KMS-11 (cell line): ENCODE measurements at regions not wholly inside any gene's neighbourhood (a gene's known extent, or its start where the extent isn't known, plus 50 kb on each side); places are given as distances from the start of the nearest gene placed in this dataset.

Experiments used
- H2AFZ ChIP-seq: fragments of 200-600 bp; sonication (generic); 2 replicates; pipeline ENCODE4 v1.6.1; 2016; ENCODE audit warnings: antibody characterized with exemption, mixed run types, low read depth
- H3K27ac ChIP-seq: fragments of 200-600 bp; sonication (generic); 2 replicates; pipeline ENCODE4 v1.6.1; 2016; ENCODE audit warnings: mild to moderate bottlenecking, mixed run types
- H3K27me3 ChIP-seq: fragments of 200-600 bp; sonication (generic); 2 replicates; pipeline ENCODE4 v1.6.1; 2017; ENCODE audit warnings: mild to moderate bottlenecking, low read depth, mixed run types, moderate library complexity; ENCODE audit not compliant: insufficient read depth
- H3K36me3 ChIP-seq: fragments of 200-600 bp; sonication (generic); 2 replicates; pipeline ENCODE4 v1.6.1; 2017; ENCODE audit warnings: mild to moderate bottlenecking, mixed run types; ENCODE audit not compliant: insufficient read depth
- H3K4me1 ChIP-seq: fragments of 200-600 bp; sonication (generic); 2 replicates; pipeline ENCODE4 v1.6.1; 2016; ENCODE audit warnings: mild to moderate bottlenecking, low read depth, mixed run types; ENCODE audit not compliant: poor library complexity, severe bottlenecking
- H3K4me2 ChIP-seq: fragments of 200-600 bp; sonication (generic); 2 replicates; pipeline ENCODE4 v1.7.0; 2016; ENCODE audit warnings: mild to moderate bottlenecking, mixed run types
- H3K4me3 ChIP-seq: fragments of 200-600 bp; sonication (generic); IDR thresholded peaks from 2 replicates; pipeline ENCODE4 v1.6.1; 2017; ENCODE audit warnings: low read depth, low read length, mixed read lengths; ENCODE audit not compliant: insufficient read depth
- H3K79me2 ChIP-seq: fragments of 200-600 bp; sonication (generic); 2 replicates; pipeline ENCODE4 v1.6.1; 2016; ENCODE audit warnings: low read depth, mixed run types; ENCODE audit not compliant: insufficient read depth
- H3K9ac ChIP-seq: fragments of 200-600 bp; sonication (generic); 2 replicates; pipeline ENCODE4 v1.6.1; 2016; ENCODE audit warnings: mild to moderate bottlenecking, mixed run types
- H4K20me1 ChIP-seq: fragments of 200-600 bp; sonication (generic); 2 replicates; pipeline ENCODE4 v1.6.1; 2016; ENCODE audit warnings: mild to moderate bottlenecking, mixed run types; ENCODE audit not compliant: insufficient read depth
- CTCF ChIP-seq: fragments of 200-600 bp; sonication (generic); conservative IDR thresholded peaks from 2 replicates; pipeline ENCODE4 v1.6.1; 2017; ENCODE audit warnings: low read depth, mild to moderate bottlenecking, antibody characterized with exemption, low read length, moderate library complexity, mixed read lengths

GRCh38 chr6:114862819-114863218 lies 520.0 kb upstream of the HS3ST5 start:
- Histone ChIP-seq H3K36me3 (no peaks in the 10 kb centered on the region), H3K27me3 (no peaks in the 10 kb centered on the region), H3K27ac (no peak overlapping the region), H3K4me2 (no peak overlapping the region), H4K20me1 (no peaks in the 10 kb centered on the region), H3K79me2 (no peaks in the 10 kb centered on the region), H3K4me1 (no peaks in the 10 kb centered on the region), H2AFZ (no peak overlapping the region), H3K9ac (no peak overlapping the region), H3K4me3 (no peak overlapping the region)
- no peak for TF ChIP-seq CTCF

- no peak overlapping the region for H3K27ac ChIP-seq
- no peak for TF ChIP-seq CTCF
- no peaks in the 10 kb centered on the region for H4K20me1 ChIP-seq
- no peak overlapping the region for H3K4me2 ChIP-seq
- H3K9ac ChIP-seq: no peak overlapping the region
- no peak overlapping the region for H3K4me3 ChIP-seq
- no peak overlapping the region for H2AFZ ChIP-seq
- H3K27me3 ChIP-seq: no peaks in the 10 kb centered on the region
- H3K36me3 ChIP-seq: no peaks in the 10 kb centered on the region
- no peaks in the 10 kb centered on the region for H3K4me1 ChIP-seq
- H3K79me2 ChIP-seq: no peaks in the 10 kb centered on the region
Observed at GRCh38 chr6:114862064-114862463, 519.2 kb upstream of the HS3ST5 start.

GRCh38 chr6:114844359-114844758 lies 501.5 kb upstream of the HS3ST5 start:
- H3K9ac ChIP-seq: no peak overlapping the region

GRCh38 chr6:114839019-114839418 lies 496.2 kb upstream of the HS3ST5 start:
- Histone ChIP-seq H3K4me2 (no peak overlapping the region), H3K36me3 (no peaks in the 10 kb centered on the region), H3K4me3 (no peak overlapping the region), H3K4me1 (no peaks in the 10 kb centered on the region), H2AFZ (no peak overlapping the region), H3K9ac (no peak overlapping the region), H3K27me3 (no peaks in the 10 kb centered on the region), H3K79me2 (no peaks in the 10 kb centered on the region), H3K27ac (no peak overlapping the region), H4K20me1 (no peaks in the 10 kb centered on the region)
- no peak for TF ChIP-seq CTCF

More at GRCh38 chr6:114844359-114844758, 501.5 kb upstream of the HS3ST5 start:
- H3K4me3 ChIP-seq: no peak overlapping the region
- no peak for TF ChIP-seq CTCF
- no peaks in the 10 kb centered on the region for H3K79me2 ChIP-seq
- H3K27me3 ChIP-seq: no peaks in the 10 kb centered on the region
- H3K4me2 ChIP-seq: no peak overlapping the region
- no peaks in the 10 kb centered on the region for H4K20me1 ChIP-seq
- H3K36me3 ChIP-seq: no peaks in the 10 kb centered on the region
- H2AFZ ChIP-seq: no peak overlapping the region
- H3K27ac ChIP-seq: no peak overlapping the region
- no peaks in the 10 kb centered on the region for H3K4me1 ChIP-seq

- Histone ChIP-seq H4K20me1 (no peaks in the 10 kb centered on the region), H3K4me2 (no peak overlapping the region), H3K4me3 (no peak overlapping the region), H3K9ac (no peak overlapping the region), H3K36me3 (no peaks in the 10 kb centered on the region), H2AFZ (no peak overlapping the region), H3K4me1 (no peaks in the 10 kb centered on the region), H3K79me2 (no peaks in the 10 kb centered on the region), H3K27me3 (no peaks in the 10 kb centered on the region), H3K27ac (no peak overlapping the region)
- TF ChIP-seq CTCF: no peak
Observed at GRCh38 chr6:114833211-114833610, 490.4 kb upstream of the HS3ST5 start.
